H1 (cell line): ENCODE measurements at regions not wholly inside any gene's neighbourhood (a gene's known extent, or its start where the extent isn't known, plus 50 kb on each side); places are given as distances from the start of the nearest gene placed in this dataset.

Experiments
- CTCF ChIA-PET: fragments of 300-600 bp; sonication (Branson Sonifier 250); formaldehyde crosslinking; loops from one replicate; lab custom pipeline; 2021; ENCODE audit not compliant: partially characterized antibody; lab: Charles Lee
- POLR2A ChIA-PET: fragments of 300-600 bp; sonication (Branson Sonifier 250); formaldehyde crosslinking; loops from one replicate; lab custom pipeline; 2021; ENCODE audit warnings: inconsistent platforms; ENCODE audit not compliant: partially characterized antibody; lab: Charles Lee
- DNase-seq, 2 experiments: peaks; one replicate each; pipeline versions ENCODE4 v3.0.0 to v3.0.0-alpha.2; 2010 to 2022; ENCODE audit warnings: low spot score in 2 of 2, low read depth in 1 of 2, mixed read lengths in 1 of 2
- FAIRE-seq: peaks from 2 replicates; lab custom pipeline; 2011; peaks lifted over from hg19 to GRCh38; lab: Jason Lieb, UNC
- H2AFZ ChIP-seq: 2 replicates; pipeline ENCODE4 v1.8.1; 2012; ENCODE audit warnings: low read length, inconsistent platforms
- H2AK5ac ChIP-seq: 2 replicates; pipeline ENCODE4 v1.6.1; 2013; ENCODE audit warnings: low read depth, low read length
- H2BK120ac ChIP-seq: replicated peaks from 2 replicates; pipeline ENCODE3; 2013; ENCODE audit warnings: low read depth, low read length, inconsistent platforms
- H2BK12ac ChIP-seq: 2 replicates; pipeline ENCODE4 v1.6.1; 2013; ENCODE audit warnings: low read depth, low read length
- H2BK15ac ChIP-seq: 2 replicates; pipeline ENCODE4 v1.6.1; 2013; ENCODE audit warnings: low read length
- H2BK20ac ChIP-seq: 2 replicates; pipeline ENCODE4 v1.6.1; 2013; ENCODE audit warnings: low read length
- H2BK5ac ChIP-seq: 2 replicates; pipeline ENCODE4 v1.6.1; 2013; ENCODE audit warnings: low read depth, low read length
- H3K14ac ChIP-seq: 2 replicates; pipeline ENCODE4 v1.6.1; 2013; ENCODE audit warnings: inconsistent platforms; ENCODE audit not compliant: insufficient read length
- H3K18ac ChIP-seq: 2 replicates; pipeline ENCODE4 v1.6.1; 2013; ENCODE audit warnings: low read length; ENCODE audit errors: extremely low read depth
- H3K23ac ChIP-seq: 2 replicates; pipeline ENCODE4 v1.6.1; 2013; ENCODE audit warnings: inconsistent platforms; ENCODE audit not compliant: insufficient read length
- H3K23me2 ChIP-seq: 2 replicates; pipeline ENCODE4 v1.6.1; 2013; ENCODE audit warnings: low read depth, low read length
- H3K27ac ChIP-seq: 2 replicates; pipeline ENCODE4 v1.6.1; 2011; ENCODE audit warnings: low read depth, low read length, inconsistent platforms
- H3K27me3 ChIP-seq, 4 experiments: replicated peaks in 1 of 4; 1 replicate in 1 of 4; 2 replicates in 3 of 4; pipeline versions ENCODE4 v1.6.1 to v1.8.1; 2011 to 2013; ENCODE audit warnings: low read length in 3 of 4, mild to moderate bottlenecking in 3 of 4, inconsistent platforms in 2 of 4, mixed read lengths in 2 of 4, moderate library complexity in 1 of 4; ENCODE audit not compliant: control insufficient read depth in 3 of 4, insufficient read depth in 3 of 4; ENCODE audit errors: extremely low read depth in 1 of 4
- H3K36me3 ChIP-seq, 4 experiments: 2 replicates each; pipeline versions ENCODE4 v1.6.1 to v1.8.1; 2011 to 2013; ENCODE audit warnings: mild to moderate bottlenecking in 4 of 4, low read length in 3 of 4, moderate library complexity in 2 of 4, control low read depth in 1 of 4, inconsistent platforms in 1 of 4; ENCODE audit not compliant: insufficient read depth in 4 of 4, control insufficient read depth in 2 of 4
- H3K4ac ChIP-seq: replicated peaks from 2 replicates; pipeline ENCODE3; 2013; ENCODE audit warnings: low read length, low read depth, mixed read lengths, inconsistent platforms; ENCODE audit not compliant: insufficient read length
- H3K4me1 ChIP-seq, 4 experiments: replicated peaks in 1 of 4; 1 replicate in 1 of 4; 2 replicates in 3 of 4; pipeline versions ENCODE4 v1.6.1 to v1.8.1; 2011 to 2013; ENCODE audit warnings: low read length in 3 of 4, inconsistent platforms in 2 of 4, mixed read lengths in 1 of 4; ENCODE audit not compliant: insufficient read depth in 4 of 4, control insufficient read depth in 3 of 4
- H3K4me2 ChIP-seq, 2 experiments: 2 replicates each; pipeline versions ENCODE4 v1.6.1 to v1.8.1; 2011 to 2013; ENCODE audit warnings: low read depth in 2 of 2, low read length in 2 of 2, control low read depth in 1 of 2, inconsistent platforms in 1 of 2, mild to moderate bottlenecking in 1 of 2; ENCODE audit not compliant: insufficient read depth in 1 of 2
- H3K4me3 ChIP-seq, 4 experiments: fragments of 200-600, 300-600 bp in 1 of 4; sonication (generic), shearing (Covaris generic), sonication (Bioruptor Twin) in 1 of 4; 2 replicates each; pipeline versions ENCODE4 v1.5.1 to v1.8.1; 2011 to 2016; ENCODE audit warnings: low read length in 4 of 4, low read depth in 3 of 4, control low read depth in 2 of 4, inconsistent platforms in 2 of 4, mild to moderate bottlenecking in 2 of 4, mixed read lengths in 1 of 4, moderate library complexity in 1 of 4; ENCODE audit not compliant: insufficient read depth in 2 of 4; ENCODE audit errors: extremely low read depth in 1 of 4
- H3K56ac ChIP-seq: replicated peaks from 2 replicates; pipeline ENCODE3; 2013; ENCODE audit warnings: low read depth, mild to moderate bottlenecking, mixed read lengths, low read length, inconsistent platforms; ENCODE audit not compliant: insufficient read length
- H3K79me1 ChIP-seq: 2 replicates; pipeline ENCODE4 v1.6.1; 2013; ENCODE audit warnings: low read depth, low read length, control low read depth
- H3K79me2 ChIP-seq, 2 experiments: 2 replicates each; pipeline versions ENCODE4 v1.6.1 to v1.8.1; 2012 to 2013; ENCODE audit warnings: low read length in 2 of 2, mild to moderate bottlenecking in 2 of 2, inconsistent platforms in 1 of 2; ENCODE audit not compliant: insufficient read depth in 2 of 2, control insufficient read depth in 1 of 2
- H3K9ac ChIP-seq, 4 experiments: replicated peaks in 1 of 4; 1 replicate in 1 of 4; 2 replicates in 3 of 4; pipeline versions ENCODE4 v1.6.1 to v1.8.1; 2011 to 2013; ENCODE audit warnings: low read depth in 3 of 4, low read length in 3 of 4, control low read depth in 2 of 4, mild to moderate bottlenecking in 2 of 4, moderate library complexity in 2 of 4, inconsistent platforms in 1 of 4; ENCODE audit errors: extremely low read depth in 1 of 4
- H3K9me3 ChIP-seq, 2 experiments: 2 replicates each; pipeline versions ENCODE4 v1.6.1 to v1.8.1; 2012 to 2013; ENCODE audit warnings: mild to moderate bottlenecking in 2 of 2, moderate library complexity in 2 of 2, control low read depth in 1 of 2, inconsistent platforms in 1 of 2, low read depth in 1 of 2, low read length in 1 of 2, mixed read lengths in 1 of 2; ENCODE audit not compliant: insufficient read depth in 2 of 2
- H4K20me1 ChIP-seq, 2 experiments: replicated peaks in 1 of 2; 2 replicates each; pipeline versions ENCODE3 to v1.8.1; 2011 to 2013; ENCODE audit warnings: inconsistent platforms in 2 of 2, low read length in 2 of 2, mild to moderate bottlenecking in 1 of 2; ENCODE audit not compliant: insufficient read depth in 2 of 2, control insufficient read depth in 1 of 2
- H4K5ac ChIP-seq: 2 replicates; pipeline ENCODE4 v1.6.1; 2013; ENCODE audit warnings: low read length, low read depth, mixed read lengths, inconsistent platforms; ENCODE audit not compliant: insufficient read length
- H4K8ac ChIP-seq: 2 replicates; pipeline ENCODE4 v1.8.0; 2013; ENCODE audit warnings: mild to moderate bottlenecking, moderate library complexity, low read length, inconsistent platforms; ENCODE audit not compliant: insufficient read depth; ENCODE audit errors: extremely low read depth
- H4K91ac ChIP-seq: replicated peaks from 2 replicates; pipeline ENCODE3; 2013; ENCODE audit warnings: low read length, mixed read lengths, inconsistent platforms; ENCODE audit not compliant: insufficient read length
- CBX8 ChIP-seq: fragments of 300-800, 300-1000 bp; sonication (generic); IDR thresholded peaks from 2 replicates; pipeline ENCODE4 v1.7.1; 2016; ENCODE audit warnings: low read depth, low read length, borderline replicate concordance
- FOSL1 ChIP-seq: IDR thresholded peaks from 2 replicates; pipeline ENCODE4 v1.6.1; 2011; ENCODE audit warnings: mild to moderate bottlenecking, low read depth, low read length, moderate library complexity; ENCODE audit not compliant: insufficient read depth
- GABPA ChIP-seq: IDR thresholded peaks from 2 replicates; pipeline ENCODE4 v1.6.1; 2011; ENCODE audit warnings: mild to moderate bottlenecking, low read length, moderate library complexity, borderline replicate concordance; ENCODE audit not compliant: insufficient read depth
- HDAC2 ChIP-seq, 2 experiments: fragments of 300-600 bp in 1 of 2; sonication (generic) in 1 of 2; IDR thresholded peaks; 2 replicates each; pipeline ENCODE4 v1.6.1; 2011 to 2012; ENCODE audit warnings: low read depth in 2 of 2, low read length in 2 of 2, mild to moderate bottlenecking in 2 of 2, moderate library complexity in 2 of 2, borderline replicate concordance in 1 of 2, inconsistent platforms in 1 of 2
- JUND ChIP-seq: IDR thresholded peaks from 2 replicates; pipeline ENCODE4 v1.6.1; 2011; ENCODE audit warnings: mild to moderate bottlenecking, improper control_type of control experiment, low read length
- PHF8 ChIP-seq: fragments of 200-600 bp; sonication (generic); conservative IDR thresholded peaks from 2 replicates; pipeline ENCODE4 v1.7.1; 2012; ENCODE audit warnings: low read depth, mild to moderate bottlenecking, inconsistent platforms, low read length, moderate library complexity
- POLR2AphosphoS5 ChIP-seq: IDR thresholded peaks from 2 replicates; pipeline ENCODE4 v1.6.1; 2011; ENCODE audit warnings: low read depth, low read length
- RBBP5 ChIP-seq: IDR thresholded peaks from 2 replicates; pipeline ENCODE4 v1.7.1; 2012; ENCODE audit warnings: low read depth, mild to moderate bottlenecking, inconsistent platforms, low read length, moderate library complexity, borderline replicate concordance
- RNF2 ChIP-seq: fragments of 200-900, 300-1000 bp; sonication (generic); IDR thresholded peaks from 2 replicates; pipeline ENCODE4 v1.7.1; 2016; ENCODE audit warnings: borderline replicate concordance, low read depth, mild to moderate bottlenecking, antibody characterized with exemption, low read length; ENCODE audit not compliant: poor library complexity, severe bottlenecking; ENCODE audit errors: missing control alignments
- SAP30 ChIP-seq: fragments of 300-600 bp; sonication (generic); IDR thresholded peaks from 2 replicates; pipeline ENCODE4 v1.7.1; 2012; ENCODE audit warnings: low read length, moderate library complexity, mild to moderate bottlenecking, inconsistent platforms; ENCODE audit not compliant: insufficient read depth, insufficient replicate concordance
- SIX5 ChIP-seq: IDR thresholded peaks from 2 replicates; pipeline ENCODE4 v1.6.1; 2011; ENCODE audit warnings: mild to moderate bottlenecking, low read depth, low read length
- SRF ChIP-seq: IDR thresholded peaks from 2 replicates; pipeline ENCODE4 v1.6.1; 2011; ENCODE audit warnings: mild to moderate bottlenecking, low read depth, low read length, moderate library complexity
- SUZ12 ChIP-seq: fragments of 200-600 bp; sonication (generic); IDR thresholded peaks from 2 replicates; pipeline ENCODE4 v1.6.1; 2012; ENCODE audit warnings: mild to moderate bottlenecking, inconsistent platforms, low read length, moderate library complexity, mixed read lengths
- TBP ChIP-seq: IDR thresholded peaks from 2 replicates; pipeline ENCODE4 v1.6.1; 2011; ENCODE audit warnings: low read depth, low read length, improper control_type of control experiment
- WGBS, 2 experiments: shearing (Covaris generic) in 1 of 2; methylation state at CpG; one replicate each; pipeline versions ENCODE4 v1.1.6 to v1.1.7; 2013 to 2015; ENCODE audit warnings: low lambda C conversion rate in 2 of 2, mixed read lengths in 2 of 2, inconsistent platforms in 1 of 2, low coverage in 1 of 2, missing lambda C conversion rate in 1 of 2; ENCODE audit not compliant: insufficient replicate concordance in 2 of 2, insufficient coverage in 1 of 2, insufficient read length in 1 of 2; ENCODE audit errors: extremely low coverage in 1 of 2, missing lambda C conversion rate in 1 of 2; 5-methylcytosine and 5-hydroxymethylcytosine counted together

DNA sequence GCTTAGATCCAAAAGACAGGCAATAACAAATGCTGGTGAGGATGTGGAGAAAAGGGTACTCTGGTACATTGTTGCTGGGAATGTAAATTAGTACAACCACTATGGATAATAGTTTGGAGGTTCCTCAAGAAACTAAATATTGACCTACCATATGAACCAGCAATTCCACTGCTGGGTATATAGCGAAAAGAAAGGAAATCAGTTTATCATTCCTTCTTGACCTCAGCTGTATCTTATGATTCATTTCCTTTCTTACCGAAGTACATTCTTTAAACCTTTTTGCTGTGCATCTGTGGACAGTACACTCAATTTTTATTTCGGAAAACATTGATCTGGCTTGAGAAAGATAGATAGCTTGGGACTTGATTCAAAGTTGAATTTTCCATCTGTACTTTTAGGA is 183.2 kb upstream of the LRFN5 start:
- Histone ChIP-seq H2AK5ac (no peak overlapping the region), H2BK20ac (no peak overlapping the region), H4K5ac (no peak overlapping the region), H3K4me2 (no peak overlapping the region), H4K8ac (no peak overlapping the region), H2AFZ (no peak overlapping the region), H3K36me3 (no peaks in the 10 kb centered on the region), H3K4me1 (peaks cover 0 to 5% (median 0%) of the 10 kb centered on the region in 4 experiments; a peak in 1 of 7 replicates), H3K4me3 (no peak overlapping the region), H3K23ac (no peak overlapping the region), H3K27me3 (no peaks in the 10 kb centered on the region), H2BK15ac (no peak overlapping the region), H4K20me1 (no peaks in the 10 kb centered on the region), H3K79me2 (no peaks in the 10 kb centered on the region), H3K79me1 (no peaks in the 10 kb centered on the region), H2BK12ac (no peak overlapping the region), H2BK5ac (no peak overlapping the region), H3K14ac (no peak overlapping the region), H3K56ac (no peak overlapping the region), H2BK120ac (no peak overlapping the region), H3K9me3 (no peaks in the 10 kb centered on the region), H3K4ac (no peak overlapping the region), H3K9ac (no peak overlapping the region), H3K23me2 (no peaks in the 10 kb centered on the region), H3K18ac (no peak overlapping the region), H4K91ac (no peak overlapping the region), H3K27ac (no peak overlapping the region)
- POLR2A ChIA-PET = no interaction called here
- CTCF ChIA-PET = interaction anchor here (0.6 to 1.0 kb wide), 2 partner anchors 81 to 143 kb away, joined by 3 read pairs; no protein-coding TSS in a partner anchor
- FAIRE-seq (peak; percentile 58), DNase-seq (no peak)
- WGBS, 2 experiments = 91% methylated on average over 3 of the region's 3 CpGs; no CpG with 5 or more reads in 1 of the 2 experiments
- TF ChIP-seq JUND (no peak), SAP30 (no peak), SRF (no peak), SUZ12 (no peak), POLR2AphosphoS5 (no peak), TBP (no peak), GABPA (no peak), RBBP5 (no peak), FOSL1 (no peak), PHF8 (no peak), HDAC2 (IDR thresholded peaks at IDR 0.05; ENCODE audit: borderline replicate concordance in 1 of 2, low read depth in 2 of 2, low read length in 2 of 2) (no peak), SIX5 (no peak), RNF2 (no peak), CBX8 (no peak)
